LNCaP clone FGC (cell line): ENCODE measurements at regions not wholly inside any gene's neighbourhood (a gene's known extent, or its start where the extent isn't known, plus 50 kb on each side); places are given as distances from the start of the nearest gene placed in this dataset.
"Not testable (repeated sequence)": the region's sequence is repeated elsewhere in the genome, so short reads cannot be mapped to it uniquely, and the experiment has no call there.

ENCODE experiments used
- DNase-seq: peaks from one replicate; pipeline ENCODE4 v3.0.0-alpha.2; 2011; ENCODE audit warnings: low read depth
- H3K4me3 ChIP-seq: 2 replicates; pipeline ENCODE4 v1.5.1; 2011; ENCODE audit warnings: mild to moderate bottlenecking, low read depth, low read length, control low read depth
- TF ChIP-seq, protein P1 (sequence below): IDR thresholded peaks from 2 replicates; pipeline ENCODE4 v1.5.1; 2012; ENCODE audit warnings: mild to moderate bottlenecking; ENCODE audit not compliant: control insufficient read depth, insufficient read depth; ENCODE audit errors: extremely low read depth

DNA sequence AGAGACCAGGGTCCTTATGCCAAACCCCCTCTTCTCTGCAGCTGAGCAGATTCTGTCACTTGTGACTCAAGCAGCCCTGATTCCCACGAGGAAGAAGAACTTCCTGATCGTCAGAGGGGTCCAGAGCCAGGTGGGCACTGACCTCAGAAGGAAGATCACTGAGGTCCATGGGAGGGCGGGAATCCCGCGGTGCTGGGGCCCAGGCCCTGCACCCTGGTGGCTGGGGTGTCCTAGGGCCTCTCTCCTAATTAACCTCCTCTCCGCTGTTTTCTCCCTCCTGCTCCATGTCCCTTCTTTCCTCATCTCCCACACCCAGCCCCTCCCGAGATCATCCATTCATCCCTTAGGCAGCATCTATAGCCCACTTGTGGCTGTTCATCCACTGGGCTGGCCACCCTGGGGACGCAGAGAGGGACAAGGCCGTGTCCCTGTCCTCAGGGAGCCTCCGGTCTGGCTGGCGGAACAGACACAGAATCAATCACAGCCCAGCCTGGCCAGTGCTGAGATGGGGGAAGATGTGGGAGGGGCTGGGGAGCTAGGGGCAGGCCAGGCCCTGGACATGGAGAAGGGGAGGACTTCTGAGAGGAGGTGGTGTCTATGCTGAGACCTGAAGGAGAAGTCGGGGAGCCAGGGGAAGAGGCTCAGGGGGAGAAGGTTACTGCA, 638.3 kb downstream of the MATN1 start:
- no peak for DNase-seq
- no peak overlapping the region for H3K4me3 ChIP-seq
- TF ChIP-seq, protein P1, sequence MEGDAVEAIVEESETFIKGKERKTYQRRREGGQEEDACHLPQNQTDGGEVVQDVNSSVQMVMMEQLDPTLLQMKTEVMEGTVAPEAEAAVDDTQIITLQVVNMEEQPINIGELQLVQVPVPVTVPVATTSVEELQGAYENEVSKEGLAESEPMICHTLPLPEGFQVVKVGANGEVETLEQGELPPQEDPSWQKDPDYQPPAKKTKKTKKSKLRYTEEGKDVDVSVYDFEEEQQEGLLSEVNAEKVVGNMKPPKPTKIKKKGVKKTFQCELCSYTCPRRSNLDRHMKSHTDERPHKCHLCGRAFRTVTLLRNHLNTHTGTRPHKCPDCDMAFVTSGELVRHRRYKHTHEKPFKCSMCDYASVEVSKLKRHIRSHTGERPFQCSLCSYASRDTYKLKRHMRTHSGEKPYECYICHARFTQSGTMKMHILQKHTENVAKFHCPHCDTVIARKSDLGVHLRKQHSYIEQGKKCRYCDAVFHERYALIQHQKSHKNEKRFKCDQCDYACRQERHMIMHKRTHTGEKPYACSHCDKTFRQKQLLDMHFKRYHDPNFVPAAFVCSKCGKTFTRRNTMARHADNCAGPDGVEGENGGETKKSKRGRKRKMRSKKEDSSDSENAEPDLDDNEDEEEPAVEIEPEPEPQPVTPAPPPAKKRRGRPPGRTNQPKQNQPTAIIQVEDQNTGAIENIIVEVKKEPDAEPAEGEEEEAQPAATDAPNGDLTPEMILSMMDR, result no peak

DNA sequence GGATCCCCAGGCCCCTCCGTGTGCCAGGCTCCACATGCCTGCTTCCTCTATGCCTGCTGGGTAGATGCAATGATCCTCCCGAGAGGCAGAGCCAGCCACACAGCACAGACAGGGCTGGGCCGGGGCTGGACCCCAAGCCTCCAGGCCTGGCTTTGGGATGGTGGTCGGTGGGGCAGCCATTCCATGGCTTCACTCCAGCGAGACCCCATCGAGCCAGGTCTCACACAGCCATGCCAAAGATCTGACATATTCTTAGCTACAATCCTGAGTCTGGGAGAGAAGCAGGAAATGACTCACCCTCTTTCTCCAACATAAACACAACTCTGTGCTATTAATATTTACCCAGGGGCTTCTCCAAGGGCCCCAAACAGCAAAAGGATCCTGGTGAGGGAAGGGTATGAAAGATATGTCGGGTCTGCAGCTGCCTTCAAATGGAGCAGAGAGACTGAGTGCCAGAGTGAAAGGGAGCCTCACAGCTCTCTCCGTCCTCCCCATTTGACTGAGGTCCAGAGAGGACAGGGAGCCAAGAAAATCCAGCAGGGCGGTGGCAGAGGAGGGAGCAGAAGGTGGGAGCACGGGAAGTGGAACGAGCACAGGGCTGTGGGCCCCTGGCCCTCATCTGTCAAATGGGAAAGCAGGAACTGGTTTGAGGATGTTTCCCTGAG, 639.5 kb downstream of the MATN1 start:
- DNase-seq, result no peak
- TF ChIP-seq, protein P1, result no peak
- no peak overlapping the region for H3K4me3 ChIP-seq

DNA sequence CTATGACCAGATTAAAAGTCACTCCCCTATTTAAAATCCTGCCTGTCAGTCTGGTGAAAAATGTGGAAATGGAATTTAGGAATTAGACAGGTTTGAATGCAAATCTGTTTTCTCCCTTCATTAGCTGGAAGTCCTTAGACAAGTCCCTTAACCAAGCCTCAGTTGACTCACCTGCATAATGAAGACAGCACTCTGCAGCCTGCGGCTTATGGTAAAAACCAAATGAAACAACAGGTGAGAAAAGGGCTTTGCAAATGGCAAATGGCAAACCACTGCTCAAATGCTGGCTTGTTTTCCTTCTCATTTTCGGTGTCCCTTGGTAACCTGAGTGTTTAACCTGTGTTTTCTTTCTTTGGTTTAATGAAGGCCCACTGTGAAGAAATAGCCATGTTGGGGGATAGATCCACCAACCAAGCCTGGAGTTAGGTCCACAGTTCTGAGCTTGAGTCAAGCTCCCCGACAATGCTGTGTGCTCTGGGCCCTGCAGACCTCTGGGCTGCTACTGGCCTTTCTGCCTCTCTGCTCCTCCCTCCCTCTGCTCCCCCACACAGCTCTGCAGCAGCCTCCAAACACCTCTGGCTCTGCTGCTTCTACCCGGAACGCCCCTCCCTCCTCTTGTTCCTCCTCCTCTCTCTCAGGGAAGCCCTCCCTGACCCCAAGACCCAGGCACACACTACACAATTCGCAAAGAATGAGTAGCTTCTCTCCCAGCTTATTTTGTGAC, 641.8 kb downstream of the MATN1 start:
- no peak overlapping the region for H3K4me3 ChIP-seq
- TF ChIP-seq, protein P1, result no peak
- no peak for DNase-seq

DNA sequence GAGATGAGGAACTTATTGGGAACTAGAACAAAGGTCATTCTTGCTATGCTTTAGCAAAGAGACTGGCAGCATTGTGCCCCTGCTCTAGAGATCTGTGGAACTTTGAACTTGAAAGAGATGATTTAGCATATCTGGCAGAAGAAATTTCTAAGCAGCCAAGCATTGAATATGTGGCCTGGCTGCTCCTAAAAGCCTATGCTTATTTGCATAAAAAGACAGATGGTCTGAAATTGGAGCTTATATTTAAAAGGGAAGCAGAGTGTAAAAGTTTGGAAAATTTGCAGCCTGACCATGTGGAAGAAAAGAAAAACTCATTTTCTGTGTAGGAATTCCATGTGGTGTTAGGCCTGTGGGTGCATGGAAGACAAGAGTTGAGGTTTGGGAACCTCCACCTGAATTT, 647.5 kb downstream of the MATN1 start:
- not testable (repeated sequence) for DNase-seq, H3K4me3 ChIP-seq

DNA sequence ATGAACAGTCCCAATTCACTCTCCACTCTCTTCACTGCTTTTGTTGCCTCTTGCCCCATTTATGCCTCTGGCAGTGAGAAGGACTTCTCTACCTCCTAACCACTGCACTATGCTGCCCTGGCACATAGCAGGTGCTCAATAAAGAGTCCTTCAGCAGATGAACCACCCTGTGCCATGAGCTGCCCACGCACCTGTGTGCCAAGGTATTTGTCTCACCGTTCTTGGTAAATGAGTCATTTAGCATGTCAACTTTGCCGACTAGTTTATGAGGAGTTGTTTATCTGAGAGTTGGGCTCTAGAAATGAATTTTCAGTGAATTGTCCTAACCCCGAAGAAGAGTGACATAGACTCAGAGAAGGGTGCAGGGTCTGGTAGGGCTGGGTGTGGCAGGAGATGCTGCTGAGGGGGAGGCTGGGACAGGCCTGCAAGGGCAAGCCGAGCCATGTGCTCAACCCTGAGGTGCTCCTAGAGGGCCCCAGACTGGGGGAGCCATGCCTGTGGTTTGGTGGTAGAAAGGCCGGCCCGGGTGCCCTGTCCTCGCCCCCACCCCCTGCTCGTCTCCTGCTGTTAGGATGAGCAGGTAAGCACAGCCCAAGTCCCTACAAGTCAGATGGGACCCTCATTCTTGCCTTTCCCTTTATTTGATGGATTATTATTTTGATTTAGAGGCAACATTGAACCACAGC, 654.5 kb downstream of the MATN1 start:
- H3K4me3 ChIP-seq, result no peak overlapping the region
- TF ChIP-seq, protein P1, result no peak
- no peak for DNase-seq

DNA sequence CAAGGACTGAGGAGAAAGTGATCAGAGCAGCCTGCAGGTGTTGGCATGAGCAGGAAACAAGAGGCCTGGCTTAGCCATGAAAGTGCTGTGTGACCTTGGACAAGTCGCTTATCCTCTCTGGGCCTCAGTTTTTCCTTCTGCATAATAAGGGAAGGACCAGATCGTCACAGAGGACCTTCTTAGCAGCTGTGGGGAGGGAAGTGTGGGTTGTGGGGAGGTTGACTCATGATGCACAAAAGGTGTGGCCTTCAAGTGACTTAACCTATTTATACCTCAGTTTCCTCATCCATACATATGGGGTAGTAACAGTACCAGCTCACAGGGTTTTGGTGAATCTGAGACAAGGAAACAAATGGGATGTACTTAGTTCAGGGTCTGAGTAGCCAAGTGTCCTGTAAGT, 658.8 kb downstream of the MATN1 start:
- no peak overlapping the region for H3K4me3 ChIP-seq
- TF ChIP-seq, protein P1, result no peak
- no peak for DNase-seq
